ENCODE measurements at regions not wholly inside any gene's neighbourhood (a gene's known extent, or its start where the extent isn't known, plus 50 kb on each side); places are given as distances from the start of the nearest gene placed in this dataset.

GRCh38 chr10:106043863-106044262 is 1120.6 kb downstream of the SORCS1 start:
- no peak for TF ChIP-seq CTCF (IDR thresholded peaks at IDR 0.05; ENCODE audit: low read depth, low read length)
- H3K9me3 ChIP-seq: no peaks in the 10 kb centered on the region
- no peaks in the 10 kb centered on the region for H3K4me1 ChIP-seq
- no peaks in the 10 kb centered on the region for H3K36me3 ChIP-seq
- H3K4me3 ChIP-seq (ENCODE audit: low read depth, low read length): no peak overlapping the region
- no peaks in the 10 kb centered on the region for H3K27me3 ChIP-seq
- DNase-seq: no peak

- Histone ChIP-seq H3K4me3 (ENCODE audit: low read depth, low read length) (no peak overlapping the region), H3K9me3 (no peaks in the 10 kb centered on the region), H3K36me3 (no peaks in the 10 kb centered on the region), H3K4me1 (no peaks in the 10 kb centered on the region), H3K27me3 (no peaks in the 10 kb centered on the region)
- no peak for TF ChIP-seq CTCF (IDR thresholded peaks at IDR 0.05; ENCODE audit: low read depth, low read length)
- DNase-seq: no peak
Measured at GRCh38 chr10:106038246-106038645, 1126.3 kb downstream of the SORCS1 start.

GRCh38 chr10:106033065-106033464 is 1131.4 kb downstream of the SORCS1 start:
- no peaks in the 10 kb centered on the region for H3K36me3 ChIP-seq
- H3K4me1 ChIP-seq: no peaks in the 10 kb centered on the region
- DNase-seq: no peak
- no peaks in the 10 kb centered on the region for H3K9me3 ChIP-seq
- no peaks in the 10 kb centered on the region for H3K27me3 ChIP-seq
- TF ChIP-seq CTCF (IDR thresholded peaks at IDR 0.05; ENCODE audit: low read depth, low read length): no peak
- no peak overlapping the region for H3K4me3 ChIP-seq (ENCODE audit: low read depth, low read length)

GRCh38 chr10:106032450-106033002 is 1132.0 kb downstream of the SORCS1 start:
- no peaks in the 10 kb centered on the region for H3K27me3 ChIP-seq
- TF ChIP-seq CTCF (IDR thresholded peaks at IDR 0.05; ENCODE audit: low read depth, low read length): no peak
- no peak for DNase-seq
- H3K36me3 ChIP-seq: no peaks in the 10 kb centered on the region
- H3K9me3 ChIP-seq: no peaks in the 10 kb centered on the region
- no peak overlapping the region for H3K4me3 ChIP-seq (ENCODE audit: low read depth, low read length)
- H3K4me1 ChIP-seq: no peaks in the 10 kb centered on the region

GRCh38 chr10:106027240-106027639 is 1137.3 kb downstream of the SORCS1 start:
- Histone ChIP-seq H3K36me3 (no peaks in the 10 kb centered on the region), H3K27me3 (no peaks in the 10 kb centered on the region), H3K4me1 (no peaks in the 10 kb centered on the region), H3K4me3 (ENCODE audit: low read depth, low read length) (no peak overlapping the region), H3K9me3 (no peaks in the 10 kb centered on the region)
- no peak for TF ChIP-seq CTCF (IDR thresholded peaks at IDR 0.05; ENCODE audit: low read depth, low read length)
- DNase-seq: no peak

- no peak for DNase-seq
- Histone ChIP-seq H3K9me3 (no peaks in the 10 kb centered on the region), H3K4me3 (ENCODE audit: low read depth, low read length) (no peak overlapping the region), H3K27me3 (no peaks in the 10 kb centered on the region), H3K4me1 (no peaks in the 10 kb centered on the region), H3K36me3 (no peaks in the 10 kb centered on the region)
- TF ChIP-seq CTCF (IDR thresholded peaks at IDR 0.05; ENCODE audit: low read depth, low read length): no peak
Measured at GRCh38 chr10:106025208-106025811, 1139.2 kb downstream of the SORCS1 start.

Measured in BE2C (cell line).